ENCODE measurements at regions not wholly inside any gene's neighbourhood (a gene's known extent, or its start where the extent isn't known, plus 50 kb on each side); places are given as distances from the start of the nearest gene placed in this dataset.

DNA sequence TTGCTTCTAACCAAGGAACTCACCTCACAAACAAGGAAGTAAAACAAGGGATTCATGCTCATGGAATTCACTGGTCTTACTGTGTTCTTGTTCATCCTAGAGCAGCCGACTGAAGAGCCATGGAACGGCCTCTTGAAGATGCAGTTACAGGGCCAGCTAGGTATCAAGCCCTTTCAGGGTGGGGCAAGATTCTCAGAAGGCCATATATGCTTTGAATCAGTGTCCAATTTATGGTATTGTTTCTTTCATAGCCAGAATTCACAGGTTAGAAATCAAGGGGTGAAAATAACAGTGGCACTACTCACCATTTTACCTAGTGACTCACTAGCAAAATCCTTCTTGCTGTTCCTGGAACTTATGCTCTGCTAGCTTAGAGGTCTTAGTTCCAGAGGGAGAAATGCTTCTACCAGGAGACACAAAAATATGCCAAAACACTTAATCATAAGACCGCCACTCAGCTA lies 159.5 kb upstream of the CDH10 start:
- no peak for DNase-seq (ENCODE audit: low read depth)
- H3K4me3 ChIP-seq (ENCODE audit: low read depth, low read length), result no peak overlapping the region
- TF ChIP-seq, protein P1, sequence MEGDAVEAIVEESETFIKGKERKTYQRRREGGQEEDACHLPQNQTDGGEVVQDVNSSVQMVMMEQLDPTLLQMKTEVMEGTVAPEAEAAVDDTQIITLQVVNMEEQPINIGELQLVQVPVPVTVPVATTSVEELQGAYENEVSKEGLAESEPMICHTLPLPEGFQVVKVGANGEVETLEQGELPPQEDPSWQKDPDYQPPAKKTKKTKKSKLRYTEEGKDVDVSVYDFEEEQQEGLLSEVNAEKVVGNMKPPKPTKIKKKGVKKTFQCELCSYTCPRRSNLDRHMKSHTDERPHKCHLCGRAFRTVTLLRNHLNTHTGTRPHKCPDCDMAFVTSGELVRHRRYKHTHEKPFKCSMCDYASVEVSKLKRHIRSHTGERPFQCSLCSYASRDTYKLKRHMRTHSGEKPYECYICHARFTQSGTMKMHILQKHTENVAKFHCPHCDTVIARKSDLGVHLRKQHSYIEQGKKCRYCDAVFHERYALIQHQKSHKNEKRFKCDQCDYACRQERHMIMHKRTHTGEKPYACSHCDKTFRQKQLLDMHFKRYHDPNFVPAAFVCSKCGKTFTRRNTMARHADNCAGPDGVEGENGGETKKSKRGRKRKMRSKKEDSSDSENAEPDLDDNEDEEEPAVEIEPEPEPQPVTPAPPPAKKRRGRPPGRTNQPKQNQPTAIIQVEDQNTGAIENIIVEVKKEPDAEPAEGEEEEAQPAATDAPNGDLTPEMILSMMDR (conservative IDR thresholded peaks at IDR 0.05; ENCODE audit: low read depth, low read length), result no peak

DNA sequence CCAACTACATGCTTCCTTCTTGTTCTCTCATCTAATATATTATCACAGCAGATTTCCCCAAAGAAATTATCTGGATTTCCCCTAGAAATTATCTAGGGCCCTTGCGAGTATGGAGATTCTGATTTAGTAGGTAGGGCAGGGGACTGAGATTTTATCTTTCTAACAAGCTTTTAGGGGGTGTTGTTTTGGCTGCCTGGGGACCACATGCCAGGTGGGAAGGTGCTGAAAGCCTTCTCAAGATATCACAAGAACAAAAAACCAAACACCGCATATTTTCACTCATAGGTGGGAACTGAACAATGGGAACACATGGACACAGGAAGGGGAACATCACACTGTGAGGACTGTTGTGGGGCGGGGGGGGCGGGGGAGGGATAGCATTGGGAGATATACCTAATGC lies 146.5 kb upstream of the CDH10 start:
- H3K4me3 ChIP-seq (ENCODE audit: low read depth, low read length), result no peak overlapping the region
- no peak for DNase-seq (ENCODE audit: low read depth)
- TF ChIP-seq, protein P1 (conservative IDR thresholded peaks at IDR 0.05; ENCODE audit: low read depth, low read length), result no peak

DNA sequence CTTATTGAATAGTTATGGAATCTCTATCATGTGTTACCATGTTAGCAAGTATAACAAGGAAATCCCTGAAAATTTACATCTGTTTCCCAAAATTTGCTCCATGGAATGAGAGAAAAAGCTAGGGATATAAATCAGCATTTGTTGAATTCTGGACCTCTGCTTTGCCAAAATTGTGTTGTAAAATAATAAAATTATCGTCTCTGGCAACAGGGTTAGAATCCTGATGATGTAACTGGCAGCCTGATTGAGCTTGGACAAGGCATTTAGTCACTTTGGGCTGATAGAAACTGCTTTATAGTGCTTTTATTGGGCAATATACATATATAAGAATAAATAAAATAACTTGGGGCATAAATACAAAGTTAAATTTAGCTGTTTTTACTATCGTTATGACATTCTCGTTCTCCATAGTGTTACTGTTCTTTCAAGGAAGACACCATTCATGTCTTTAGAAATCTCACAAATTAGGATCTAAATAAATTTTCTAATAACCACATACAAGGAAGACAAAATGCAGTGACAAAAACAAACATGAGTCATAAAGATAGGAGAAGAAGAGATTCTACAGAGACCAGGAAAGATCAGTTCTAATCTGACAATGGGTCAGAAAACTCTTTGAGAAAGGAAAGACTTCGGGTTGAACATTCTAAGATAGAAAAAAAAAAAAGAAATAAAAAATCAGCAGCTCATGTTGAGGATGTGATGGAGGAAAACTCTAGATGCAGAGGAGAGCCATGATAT lies 145.0 kb upstream of the CDH10 start:
- TF ChIP-seq, protein P1 (conservative IDR thresholded peaks at IDR 0.05; ENCODE audit: low read depth, low read length), result no peak
- no peak overlapping the region for H3K4me3 ChIP-seq (ENCODE audit: low read depth, low read length)
- DNase-seq (ENCODE audit: low read depth), result no peak

DNA sequence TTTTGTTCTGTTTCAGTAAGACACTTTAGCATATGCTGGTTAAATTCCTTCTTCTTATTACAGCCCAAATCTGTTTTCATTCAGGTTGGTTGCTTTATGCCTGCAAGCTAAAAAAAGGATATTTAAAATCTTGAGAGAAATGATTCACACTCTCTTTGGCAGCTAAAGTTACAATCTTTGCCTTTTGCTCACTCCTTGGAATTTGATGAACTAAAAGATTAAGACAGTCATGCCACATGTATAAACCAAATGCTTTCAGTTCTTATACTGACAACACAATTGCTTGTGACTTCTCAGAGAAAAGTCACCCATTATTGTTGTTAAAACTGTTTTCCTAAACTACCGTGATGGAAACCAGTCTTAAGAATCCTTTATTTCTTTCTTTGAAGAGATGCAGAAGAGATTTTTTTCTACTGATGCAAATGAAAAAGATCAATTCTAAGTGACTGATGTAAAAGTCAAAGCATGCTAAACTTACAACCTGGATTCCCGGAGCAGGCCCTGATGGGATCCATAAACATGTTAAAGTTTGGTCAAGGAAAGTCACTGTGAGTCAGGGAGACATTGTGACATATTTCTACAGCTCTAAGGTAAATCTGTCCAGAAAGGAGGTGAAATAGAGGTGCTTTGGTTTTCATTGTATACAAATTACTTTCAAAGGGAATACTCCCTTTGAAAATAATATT lies 144.2 kb upstream of the CDH10 start:
- no peak overlapping the region for H3K4me3 ChIP-seq (ENCODE audit: low read depth, low read length)
- peak; percentile 0 for DNase-seq (ENCODE audit: low read depth)
- TF ChIP-seq, protein P1 (conservative IDR thresholded peaks at IDR 0.05; ENCODE audit: low read depth, low read length), result no peak

DNA sequence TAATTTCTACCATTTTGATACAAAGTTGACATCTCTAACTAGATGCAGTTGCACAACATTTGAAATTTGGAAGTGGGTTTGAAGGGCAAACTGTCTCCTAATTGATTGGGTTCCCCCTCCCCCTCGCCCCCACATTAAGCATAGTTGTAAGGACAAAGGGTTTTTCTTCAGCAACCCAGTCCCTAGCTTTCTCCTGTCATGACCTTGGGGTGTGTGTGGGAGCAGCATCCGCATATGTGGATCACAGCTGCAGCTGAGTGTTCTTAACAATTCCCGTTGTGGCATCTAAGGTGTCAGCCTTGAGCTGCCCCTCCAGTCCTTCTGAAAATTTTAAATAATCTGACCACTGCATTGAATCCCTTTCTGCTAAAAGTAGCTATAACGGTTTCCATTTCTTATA lies 141.3 kb upstream of the CDH10 start:
- TF ChIP-seq, protein P1 (conservative IDR thresholded peaks at IDR 0.05; ENCODE audit: low read depth, low read length), result no peak
- H3K4me3 ChIP-seq (ENCODE audit: low read depth, low read length), result no peak overlapping the region

DNA sequence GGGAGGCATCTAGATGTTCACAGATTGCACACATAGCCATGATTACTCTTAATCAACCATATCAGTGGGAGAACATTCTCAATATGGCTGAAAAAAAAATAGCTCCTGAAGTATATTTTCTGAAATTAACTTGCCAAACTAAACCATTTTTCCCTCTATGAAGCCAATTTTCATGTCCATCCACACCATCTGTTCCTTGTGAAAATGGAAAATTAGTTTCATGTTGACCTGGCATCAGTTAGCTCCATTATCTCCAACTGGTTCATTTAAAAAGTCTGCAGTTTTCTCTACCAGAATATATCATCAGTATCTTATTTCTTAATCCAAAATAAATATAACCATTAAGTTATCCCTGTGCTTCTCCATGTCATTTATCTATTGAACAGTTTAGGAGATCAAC lies 138.8 kb upstream of the CDH10 start:
- no peak for DNase-seq (ENCODE audit: low read depth)
- H3K4me3 ChIP-seq (ENCODE audit: low read depth, low read length), result no peak overlapping the region
- TF ChIP-seq, protein P1 (conservative IDR thresholded peaks at IDR 0.05; ENCODE audit: low read depth, low read length), result no peak

More for the DNA sequence above, 141.3 kb upstream of the CDH10 start:
- no peak for DNase-seq (ENCODE audit: low read depth)
